ENCODE measurements at regions not wholly inside any gene's neighbourhood (a gene's known extent, or its start where the extent isn't known, plus 50 kb on each side); places are given as distances from the start of the nearest gene placed in this dataset.

DNA sequence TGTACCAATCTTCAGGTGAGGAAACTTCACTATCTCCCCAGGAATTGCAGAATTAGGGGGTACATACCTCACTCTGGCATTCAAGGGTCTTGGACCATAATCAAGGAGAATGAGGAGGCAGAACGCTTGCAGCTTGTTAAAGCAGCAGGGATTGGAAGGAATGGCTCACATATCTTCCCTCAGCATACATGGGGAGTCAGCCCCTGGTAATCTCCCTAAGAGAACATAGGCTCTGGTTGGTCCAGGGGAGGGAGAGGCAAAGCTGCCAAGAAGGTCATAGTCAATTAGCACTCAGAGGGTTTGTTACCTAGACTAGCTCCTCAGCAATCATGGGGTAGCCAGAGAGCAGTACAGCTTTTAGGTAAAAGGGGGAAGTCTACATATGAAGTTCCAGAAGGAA lies 256.8 kb downstream of the INSC start:
- TF ChIP-seq POLR2A (IDR thresholded peaks at IDR 0.05): no peak
- no peak for TF ChIP-seq CTCF (IDR thresholded peaks at IDR 0.05)
